ENCODE measurements at regions not wholly inside any gene's neighbourhood (a gene's known extent, or its start where the extent isn't known, plus 50 kb on each side); places are given as distances from the start of the nearest gene placed in this dataset.

DNA sequence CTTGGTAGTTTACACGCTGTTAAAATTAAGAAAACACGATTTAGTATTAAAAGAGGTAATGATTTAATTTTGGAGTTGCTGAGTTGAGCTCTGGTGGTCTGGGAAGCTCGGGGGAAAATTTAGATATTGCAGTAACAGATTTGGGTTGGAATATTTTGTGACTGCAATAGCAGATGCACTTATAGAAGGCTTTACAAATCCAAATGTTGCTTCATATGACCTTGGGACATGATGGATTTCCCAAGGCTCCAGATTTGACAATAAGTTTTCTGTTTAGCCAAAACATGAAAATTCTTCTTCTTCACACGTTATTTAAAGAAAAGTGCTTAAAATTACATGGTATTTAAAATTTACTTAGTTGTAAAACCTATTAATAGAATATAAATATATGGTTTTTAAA lies 302.0 kb downstream of the SPRY1 start:
- TF ChIP-seq POLR2A (IDR thresholded peaks at IDR 0.05; ENCODE audit: low read length): no peak
- no peak for TF ChIP-seq GATA1 (IDR thresholded peaks at IDR 0.05; ENCODE audit: low read depth, low read length)

Measured in erythroblast (primary cell).